ENCODE measurements at regions not wholly inside any gene's neighbourhood (a gene's known extent, or its start where the extent isn't known, plus 50 kb on each side); places are given as distances from the start of the nearest gene placed in this dataset.

GRCh38 chr3:98650971-98651779 is 57.8 kb upstream of the CPOX start:
- no peaks in the 10 kb centered on the region for H3K36me3 ChIP-seq (replicated peaks in 1 of 2; ENCODE audit: control insufficient read depth in 2 of 2, insufficient read depth in 2 of 2, low read length in 2 of 2)
- no peak overlapping the region for H2AFZ ChIP-seq (ENCODE audit: low read length)
- no peak overlapping the region for H3K4ac ChIP-seq (ENCODE audit: low read length)
- H2BK5ac ChIP-seq (ENCODE audit: low read length) = no peak overlapping the region
- H2BK15ac ChIP-seq (ENCODE audit: low read length) = no peak overlapping the region
- no peak overlapping the region for H3K4me2 ChIP-seq (ENCODE audit: insufficient read depth, low read length, poor library complexity, severe bottlenecking)
- H3K18ac ChIP-seq (ENCODE audit: low read length) = no peak overlapping the region
- H4K91ac ChIP-seq (ENCODE audit: low read depth, low read length, poor library complexity) = no peak overlapping the region
- WGBS, 2 donors (ENCODE audit: extremely low coverage in 2 of 2, insufficient read length in 2 of 2, insufficient replicate concordance in 1 of 2) = no CpG with 5 or more reads among the region's 3 CpGs
- H3K4me3 ChIP-seq (ENCODE audit: low read length in 2 of 2) = no peak overlapping the region
- no peak overlapping the region for H3K23ac ChIP-seq (ENCODE audit: low read depth, low read length, poor library complexity)
- no peak overlapping the region for H3K9ac ChIP-seq (ENCODE audit: low read depth, low read length, poor library complexity)
- H3K79me1 ChIP-seq (ENCODE audit: low read depth, low read length) = no peaks in the 10 kb centered on the region
- H4K8ac ChIP-seq (ENCODE audit: low read depth, low read length) = no peak overlapping the region
- no peak overlapping the region for H2BK12ac ChIP-seq (ENCODE audit: low read length)
- peaks cover 0 to 3% (median 0%) of the 10 kb centered on the region in 3 experiments for H3K27me3 ChIP-seq (ENCODE audit: control insufficient read depth in 3 of 3, insufficient read depth in 3 of 3, low read depth in 1 of 3, low read length in 3 of 3)
- no peak for DNase-seq (ENCODE audit: low spot score)
- no peak overlapping the region for H2AK5ac ChIP-seq (ENCODE audit: low read depth, low read length)
- no peak overlapping the region for H2BK120ac ChIP-seq (ENCODE audit: low read depth, low read length)
- H3K9me3 ChIP-seq (replicated peaks in 1 of 2; ENCODE audit: control insufficient read depth in 2 of 2, insufficient read depth in 1 of 2, low read depth in 1 of 2, low read length in 2 of 2) = no peaks in the 10 kb centered on the region
- H3K27ac ChIP-seq (replicated peaks; ENCODE audit: low read length) = no peak overlapping the region
- H3K4me1 ChIP-seq (ENCODE audit: control insufficient read depth in 2 of 2, insufficient read depth in 1 of 2, low read depth in 1 of 2, low read length in 2 of 2) = no peaks in the 10 kb centered on the region
- no peak overlapping the region for H3K14ac ChIP-seq (ENCODE audit: low read length)

- no peak overlapping the region for H4K8ac ChIP-seq (ENCODE audit: low read depth, low read length)
- H3K27ac ChIP-seq (replicated peaks; ENCODE audit: low read length) = no peak overlapping the region
- H3K9ac ChIP-seq (ENCODE audit: low read depth, low read length, poor library complexity) = no peak overlapping the region
- H3K79me1 ChIP-seq (ENCODE audit: low read depth, low read length) = no peaks in the 10 kb centered on the region
- peaks cover 0 to 3% (median 0%) of the 10 kb centered on the region in 3 experiments for H3K27me3 ChIP-seq (ENCODE audit: control insufficient read depth in 3 of 3, insufficient read depth in 3 of 3, low read depth in 1 of 3, low read length in 3 of 3)
- no peak overlapping the region for H2BK12ac ChIP-seq (ENCODE audit: low read length)
- no peak overlapping the region for H3K4me2 ChIP-seq (ENCODE audit: insufficient read depth, low read length, poor library complexity, severe bottlenecking)
- H3K9me3 ChIP-seq (replicated peaks in 1 of 2; ENCODE audit: control insufficient read depth in 2 of 2, insufficient read depth in 1 of 2, low read depth in 1 of 2, low read length in 2 of 2) = no peaks in the 10 kb centered on the region
- no peak overlapping the region for H2AK5ac ChIP-seq (ENCODE audit: low read depth, low read length)
- no peak overlapping the region for H3K18ac ChIP-seq (ENCODE audit: low read length)
- H2BK5ac ChIP-seq (ENCODE audit: low read length) = no peak overlapping the region
- H3K14ac ChIP-seq (ENCODE audit: low read length) = no peak overlapping the region
- DNase-seq (ENCODE audit: low spot score) = no peak
- H3K36me3 ChIP-seq (replicated peaks in 1 of 2; ENCODE audit: control insufficient read depth in 2 of 2, insufficient read depth in 2 of 2, low read length in 2 of 2) = no peaks in the 10 kb centered on the region
- H4K91ac ChIP-seq (ENCODE audit: low read depth, low read length, poor library complexity) = no peak overlapping the region
- no peak overlapping the region for H2BK15ac ChIP-seq (ENCODE audit: low read length)
- H2BK120ac ChIP-seq (ENCODE audit: low read depth, low read length) = no peak overlapping the region
- H3K4me3 ChIP-seq (ENCODE audit: low read length in 2 of 2) = no peak overlapping the region
- H2AFZ ChIP-seq (ENCODE audit: low read length) = no peak overlapping the region
- H3K4me1 ChIP-seq (ENCODE audit: control insufficient read depth in 2 of 2, insufficient read depth in 1 of 2, low read depth in 1 of 2, low read length in 2 of 2) = no peaks in the 10 kb centered on the region
- no peak overlapping the region for H3K4ac ChIP-seq (ENCODE audit: low read length)
- no peak overlapping the region for H3K23ac ChIP-seq (ENCODE audit: low read depth, low read length, poor library complexity)
These were observed 58.3 kb upstream of the CPOX start for GRCh38 chr3:98651780-98652077.

- Histone ChIP-seq H4K91ac (ENCODE audit: low read depth, low read length, poor library complexity) (no peak overlapping the region), H3K4me2 (ENCODE audit: insufficient read depth, low read length, poor library complexity, severe bottlenecking) (no peak overlapping the region), H3K9me3 (replicated peaks in 1 of 2; ENCODE audit: control insufficient read depth in 2 of 2, insufficient read depth in 1 of 2, low read depth in 1 of 2, low read length in 2 of 2) (no peaks in the 10 kb centered on the region), H2BK15ac (ENCODE audit: low read length) (no peak overlapping the region), H3K14ac (ENCODE audit: low read length) (no peak overlapping the region), H2AFZ (ENCODE audit: low read length) (no peak overlapping the region), H3K23ac (ENCODE audit: low read depth, low read length, poor library complexity) (no peak overlapping the region), H3K27me3 (ENCODE audit: control insufficient read depth in 3 of 3, insufficient read depth in 3 of 3, low read depth in 1 of 3, low read length in 3 of 3) (peaks cover 0 to 22% (median 0%) of the 10 kb centered on the region in 3 experiments), H2BK5ac (ENCODE audit: low read length) (no peak overlapping the region), H2BK12ac (ENCODE audit: low read length) (no peak overlapping the region), H2BK120ac (ENCODE audit: low read depth, low read length) (no peak overlapping the region), H3K27ac (replicated peaks; ENCODE audit: low read length) (no peak overlapping the region), H3K4ac (ENCODE audit: low read length) (no peak overlapping the region), H3K4me3 (ENCODE audit: low read length in 2 of 2) (no peak overlapping the region), H2AK5ac (ENCODE audit: low read depth, low read length) (no peak overlapping the region), H3K79me1 (ENCODE audit: low read depth, low read length) (no peaks in the 10 kb centered on the region), H3K9ac (ENCODE audit: low read depth, low read length, poor library complexity) (no peak overlapping the region), H3K18ac (ENCODE audit: low read length) (no peak overlapping the region), H3K36me3 (replicated peaks in 1 of 2; ENCODE audit: control insufficient read depth in 2 of 2, insufficient read depth in 2 of 2, low read length in 2 of 2) (no peaks in the 10 kb centered on the region), H3K4me1 (ENCODE audit: control insufficient read depth in 2 of 2, insufficient read depth in 1 of 2, low read depth in 1 of 2, low read length in 2 of 2) (no peaks in the 10 kb centered on the region), H4K8ac (ENCODE audit: low read depth, low read length) (no peak overlapping the region)
- no peak for DNase-seq (ENCODE audit: low spot score)
- no CpG with 5 or more reads among the region's 3 CpGs for WGBS, 2 donors (ENCODE audit: extremely low coverage in 2 of 2, insufficient read length in 2 of 2, insufficient replicate concordance in 1 of 2)
These were observed 62.3 kb upstream of the CPOX start for GRCh38 chr3:98655666-98656065.

GRCh38 chr3:98657457-98657856 is 64.0 kb upstream of the CPOX start:
- no peak overlapping the region for H3K14ac ChIP-seq (ENCODE audit: low read length)
- H2BK5ac ChIP-seq (ENCODE audit: low read length) = no peak overlapping the region
- H3K4me3 ChIP-seq (ENCODE audit: low read length in 2 of 2) = no peak overlapping the region
- no peaks in the 10 kb centered on the region for H3K79me1 ChIP-seq (ENCODE audit: low read depth, low read length)
- no peak overlapping the region for H4K91ac ChIP-seq (ENCODE audit: low read depth, low read length, poor library complexity)
- no peak overlapping the region for H2AFZ ChIP-seq (ENCODE audit: low read length)
- H3K4ac ChIP-seq (ENCODE audit: low read length) = no peak overlapping the region
- H2AK5ac ChIP-seq (ENCODE audit: low read depth, low read length) = no peak overlapping the region
- no peaks in the 10 kb centered on the region for H3K4me1 ChIP-seq (ENCODE audit: control insufficient read depth in 2 of 2, insufficient read depth in 1 of 2, low read depth in 1 of 2, low read length in 2 of 2)
- no peak overlapping the region for H4K8ac ChIP-seq (ENCODE audit: low read depth, low read length)
- peak; percentile 9 for DNase-seq (ENCODE audit: low spot score)
- peak overlapping the region; percentile 60 for H3K9ac ChIP-seq (ENCODE audit: low read depth, low read length, poor library complexity)
- H3K27ac ChIP-seq (replicated peaks; ENCODE audit: low read length) = no peak overlapping the region
- H3K18ac ChIP-seq (ENCODE audit: low read length) = no peak overlapping the region
- peak overlapping the region; percentile 57 for H3K4me2 ChIP-seq (ENCODE audit: insufficient read depth, low read length, poor library complexity, severe bottlenecking)
- H2BK15ac ChIP-seq (ENCODE audit: low read length) = no peak overlapping the region
- no peaks in the 10 kb centered on the region for H3K9me3 ChIP-seq (replicated peaks in 1 of 2; ENCODE audit: control insufficient read depth in 2 of 2, insufficient read depth in 1 of 2, low read depth in 1 of 2, low read length in 2 of 2)
- no CpG with 5 or more reads among the region's 25 CpGs for WGBS, 2 donors (ENCODE audit: extremely low coverage in 2 of 2, insufficient read length in 2 of 2, insufficient replicate concordance in 1 of 2)
- no peak overlapping the region for H3K23ac ChIP-seq (ENCODE audit: low read depth, low read length, poor library complexity)
- no peak overlapping the region for H2BK120ac ChIP-seq (ENCODE audit: low read depth, low read length)
- peaks cover 0 to 19% (median 0%) of the 10 kb centered on the region in 3 experiments for H3K27me3 ChIP-seq (ENCODE audit: control insufficient read depth in 3 of 3, insufficient read depth in 3 of 3, low read depth in 1 of 3, low read length in 3 of 3)
- H3K36me3 ChIP-seq (replicated peaks in 1 of 2; ENCODE audit: control insufficient read depth in 2 of 2, insufficient read depth in 2 of 2, low read length in 2 of 2) = no peaks in the 10 kb centered on the region
- no peak overlapping the region for H2BK12ac ChIP-seq (ENCODE audit: low read length)

Measured in neuronal stem cell (in vitro differentiated cells).